ENCODE measurements at regions not wholly inside any gene's neighbourhood (a gene's known extent, or its start where the extent isn't known, plus 50 kb on each side); places are given as distances from the start of the nearest gene placed in this dataset.
"Not testable (repeated sequence)": the region's sequence is repeated elsewhere in the genome, so short reads cannot be mapped to it uniquely, and the experiment has no call there.

GRCh38 chr2:180698668-180699067, 281.7 kb upstream of the UBE2E3 start:
- DNase-seq (ENCODE audit: low read depth, low spot score): no peak

- DNase-seq (ENCODE audit: low read depth, low spot score): no peak
These were observed 284.6 kb upstream of the UBE2E3 start for GRCh38 chr2:180695586-180696401.

GRCh38 chr2:180694445-180695421, 285.7 kb upstream of the UBE2E3 start:
- no peak for DNase-seq (ENCODE audit: low read depth, low spot score)

GRCh38 chr2:180692322-180692721, 288.1 kb upstream of the UBE2E3 start:
- DNase-seq (ENCODE audit: low read depth, low spot score): no peak

GRCh38 chr2:180691855-180692223, 288.6 kb upstream of the UBE2E3 start:
- not testable (repeated sequence) for DNase-seq (ENCODE audit: low read depth, low spot score)

- not testable (repeated sequence) for DNase-seq (ENCODE audit: low read depth, low spot score)
These were observed 289.1 kb upstream of the UBE2E3 start for GRCh38 chr2:180691186-180691854.

- no peak for DNase-seq (ENCODE audit: low read depth, low spot score)
These were observed 289.8 kb upstream of the UBE2E3 start for GRCh38 chr2:180690611-180691010.

- no peak for DNase-seq (ENCODE audit: low read depth, low spot score)
These were observed 297.5 kb upstream of the UBE2E3 start for GRCh38 chr2:180682871-180683270.

GRCh38 chr2:180679693-180680092, 300.7 kb upstream of the UBE2E3 start:
- DNase-seq (ENCODE audit: low read depth, low spot score): no peak

- no peak for DNase-seq (ENCODE audit: low read depth, low spot score)
These were observed 301.8 kb upstream of the UBE2E3 start for GRCh38 chr2:180678625-180678972.

- no peak for DNase-seq (ENCODE audit: low read depth, low spot score)
These were observed 302.3 kb upstream of the UBE2E3 start for GRCh38 chr2:180677930-180678624.

- DNase-seq (ENCODE audit: low read depth, low spot score): no peak
These were observed 303.2 kb upstream of the UBE2E3 start for GRCh38 chr2:180677200-180677599.

- no peak for DNase-seq (ENCODE audit: low read depth, low spot score)
These were observed 303.8 kb upstream of the UBE2E3 start for GRCh38 chr2:180676520-180677025.

- no peak for DNase-seq (ENCODE audit: low read depth, low spot score)
These were observed 305.2 kb upstream of the UBE2E3 start for GRCh38 chr2:180675170-180675569.

- DNase-seq (ENCODE audit: low read depth, low spot score): no peak
These were observed 308.0 kb upstream of the UBE2E3 start for GRCh38 chr2:180672377-180672776.

- DNase-seq (ENCODE audit: low read depth, low spot score): no peak
These were observed 310.0 kb upstream of the UBE2E3 start for GRCh38 chr2:180670302-180671003.

- DNase-seq (ENCODE audit: low read depth, low spot score): no peak
These were observed 311.4 kb upstream of the UBE2E3 start for GRCh38 chr2:180669016-180669415.

GRCh38 chr2:180664507-180664906, 315.9 kb upstream of the UBE2E3 start:
- DNase-seq (ENCODE audit: low read depth, low spot score): no peak

- no peak for DNase-seq (ENCODE audit: low read depth, low spot score)
These were observed 317.4 kb upstream of the UBE2E3 start for GRCh38 chr2:180662941-180663471.

- no peak for DNase-seq (ENCODE audit: low read depth, low spot score)
These were observed 317.9 kb upstream of the UBE2E3 start for GRCh38 chr2:180662521-180662920.

Data from activated naive CD8-positive, alpha-beta T cell treated with anti-CD3 and anti-CD28 coated beads, Interleukin-2, amount 50 U/mL, for 16 hours (primary cell).